ENCODE measurements at regions not wholly inside any gene's neighbourhood (a gene's known extent, or its start where the extent isn't known, plus 50 kb on each side); places are given as distances from the start of the nearest gene placed in this dataset.

- no peak for TF ChIP-seq TCF7 (IDR thresholded peaks at IDR 0.05; ENCODE audit: borderline replicate concordance)
- no peak for TF ChIP-seq RBFOX2 (IDR thresholded peaks at IDR 0.05; ENCODE audit: low read depth, low read length)
- TF ChIP-seq NRF1 (conservative IDR thresholded peaks at IDR 0.05 in 1 of 2, IDR thresholded peaks at IDR 0.05 in 1 of 2): no peak
- TF ChIP-seq RAD21 (CRISPR knock-in tag; conservative IDR thresholded peaks at IDR 0.05 in 1 of 2, IDR thresholded peaks at IDR 0.05 in 1 of 2): no peak
- TF ChIP-seq, protein P1, sequence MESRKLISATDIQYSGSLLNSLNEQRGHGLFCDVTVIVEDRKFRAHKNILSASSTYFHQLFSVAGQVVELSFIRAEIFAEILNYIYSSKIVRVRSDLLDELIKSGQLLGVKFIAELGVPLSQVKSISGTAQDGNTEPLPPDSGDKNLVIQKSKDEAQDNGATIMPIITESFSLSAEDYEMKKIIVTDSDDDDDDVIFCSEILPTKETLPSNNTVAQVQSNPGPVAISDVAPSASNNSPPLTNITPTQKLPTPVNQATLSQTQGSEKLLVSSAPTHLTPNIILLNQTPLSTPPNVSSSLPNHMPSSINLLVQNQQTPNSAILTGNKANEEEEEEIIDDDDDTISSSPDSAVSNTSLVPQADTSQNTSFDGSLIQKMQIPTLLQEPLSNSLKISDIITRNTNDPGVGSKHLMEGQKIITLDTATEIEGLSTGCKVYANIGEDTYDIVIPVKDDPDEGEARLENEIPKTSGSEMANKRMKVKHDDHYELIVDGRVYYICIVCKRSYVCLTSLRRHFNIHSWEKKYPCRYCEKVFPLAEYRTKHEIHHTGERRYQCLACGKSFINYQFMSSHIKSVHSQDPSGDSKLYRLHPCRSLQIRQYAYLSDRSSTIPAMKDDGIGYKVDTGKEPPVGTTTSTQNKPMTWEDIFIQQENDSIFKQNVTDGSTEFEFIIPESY (CRISPR knock-in tag; IDR thresholded peaks at IDR 0.05): no peak
- TF ChIP-seq CTCF (IDR thresholded peaks at IDR 0.05 in 2 of 3, conservative IDR thresholded peaks at IDR 0.05 in 1 of 3; ENCODE audit: insufficient read depth in 2 of 3, low read depth in 1 of 3, low read length in 3 of 3): no peak
- TF ChIP-seq CREM (IDR thresholded peaks at IDR 0.05; ENCODE audit: low read depth): no peak
- TF ChIP-seq, protein P2, sequence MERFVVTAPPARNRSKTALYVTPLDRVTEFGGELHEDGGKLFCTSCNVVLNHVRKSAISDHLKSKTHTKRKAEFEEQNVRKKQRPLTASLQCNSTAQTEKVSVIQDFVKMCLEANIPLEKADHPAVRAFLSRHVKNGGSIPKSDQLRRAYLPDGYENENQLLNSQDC (CRISPR knock-in tag; IDR thresholded peaks at IDR 0.05): no peak
- TF ChIP-seq POLR2AphosphoS5 (IDR thresholded peaks at IDR 0.05; ENCODE audit: control insufficient read depth, insufficient read depth, low read depth, low read length): no peak
- no peak for TF ChIP-seq BACH1 (tag; IDR thresholded peaks at IDR 0.05)
- no peak for TF ChIP-seq SMARCA5 (IDR thresholded peaks at IDR 0.05)
Observed at GRCh38 chr20:22846863-22847262, 188.2 kb upstream of the SSTR4 start.

Data from K562 (cell line).